GM12878 (cell line): ENCODE measurements at regions not wholly inside any gene's neighbourhood (a gene's known extent, or its start where the extent isn't known, plus 50 kb on each side); places are given as distances from the start of the nearest gene placed in this dataset.
A peak's percentile ranks its signal among the peaks of the same experiment; 100 is the strongest.

Experiments
- ATAC-seq: fragments of 200-7000 bp; cut with Tn5 transposase; 3 replicates; pipeline ENCODE4 v1.9.1; 2020; ENCODE audit warnings: mild to moderate bottlenecking, moderate library complexity
- BruUV-seq: library from RNA; stranded (reverse); fragments of 400-500 nt; replicated peaks from 2 replicates; lab custom pipeline; 2021; lab: Mats Ljungman, UMichigan
- CTCF ChIA-PET: fragments of 300-600 bp; sonication (Branson Sonifier 250); formaldehyde crosslinking; extraction: SDS; loops from one replicate; lab custom pipeline; 2021; ENCODE audit warnings: inconsistent platforms; lab: Yijun Ruan, JAX
- POLR2A ChIA-PET: fragments of 350-600 bp; formaldehyde crosslinking; extraction: SDS; loops from one replicate; lab custom pipeline; 2021; ENCODE audit warnings: inconsistent platforms; lab: Charles Lee
- RAD21 ChIA-PET: fragments of 300-600 bp; sonication (Branson Sonifier 250); formaldehyde crosslinking; loops from one replicate; lab custom pipeline; 2023; ENCODE audit warnings: antibody characterized with exemption; ENCODE audit not compliant: unreplicated experiment; lab: Charles Lee
- SMC1A ChIA-PET: fragments of 300-600 bp; sonication (Branson Sonifier 250); formaldehyde crosslinking; loops from one replicate; lab custom pipeline; 2023; ENCODE audit not compliant: unreplicated experiment, uncharacterized antibody; lab: Charles Lee
- DNase-seq: peaks from one replicate; pipeline ENCODE4 v3.0.0-alpha.2; 2011; ENCODE audit warnings: low read depth, low spot score
- FAIRE-seq: peaks from 3 replicates; lab custom pipeline; 2011; peaks lifted over from hg19 to GRCh38; lab: Jason Lieb, UNC
- H2AFZ ChIP-seq: 2 replicates; pipeline ENCODE4 v1.6.0; 2011; ENCODE audit warnings: low read depth, low read length, control low read depth; ENCODE audit not compliant: control insufficient read depth
- H3K27ac ChIP-seq: 2 replicates; pipeline ENCODE4 v1.5.1; 2011; ENCODE audit warnings: control low read depth; ENCODE audit not compliant: control insufficient read depth, insufficient read depth
- H3K27me3 ChIP-seq, 2 experiments: replicated peaks in 1 of 2; 2 replicates each; pipeline versions ENCODE4 v1.6.0 to v1.6.1; 2011; ENCODE audit warnings: low read length in 1 of 2; ENCODE audit not compliant: control insufficient read depth in 2 of 2, insufficient read depth in 2 of 2
- H3K36me3 ChIP-seq, 2 experiments: 2 replicates each; pipeline ENCODE4 v1.5.1; 2011; ENCODE audit warnings: low read length in 1 of 2; ENCODE audit not compliant: control insufficient read depth in 2 of 2, insufficient read depth in 2 of 2
- H3K4me1 ChIP-seq: 2 replicates; pipeline ENCODE4 v1.6.1; 2011; ENCODE audit warnings: mild to moderate bottlenecking, low read length, moderate library complexity, mixed read lengths; ENCODE audit not compliant: control insufficient read depth, insufficient read depth
- H3K4me2 ChIP-seq: 2 replicates; pipeline ENCODE4 v1.6.0; 2011; ENCODE audit warnings: control low read depth; ENCODE audit not compliant: control insufficient read depth, insufficient read depth
- H3K4me3 ChIP-seq: fragments of 200-600 bp; sonication (generic); 2 replicates; pipeline ENCODE4 v1.5.1; 2016
- H3K79me2 ChIP-seq: 2 replicates; pipeline ENCODE4 v1.6.0; 2011; ENCODE audit warnings: low read length; ENCODE audit not compliant: control insufficient read depth, insufficient read depth
- H3K9ac ChIP-seq: 2 replicates; pipeline ENCODE4 v1.8.0; 2011; ENCODE audit warnings: low read length, control low read depth, mixed read lengths; ENCODE audit not compliant: control insufficient read depth, insufficient read depth
- H3K9me3 ChIP-seq: replicated peaks from 3 replicates; pipeline ENCODE4 v1.5.1; 2011; ENCODE audit warnings: mild to moderate bottlenecking, low read length; ENCODE audit not compliant: control insufficient read depth, insufficient read depth
- H4K20me1 ChIP-seq: 2 replicates; pipeline ENCODE4 v1.6.0; 2011; ENCODE audit not compliant: control insufficient read depth, insufficient read depth
- BCL11A ChIP-seq: IDR thresholded peaks from 2 replicates; pipeline ENCODE4 v1.6.1; 2011; ENCODE audit warnings: low read depth, low read length
- CEBPB ChIP-seq, 2 experiments: fragments of 150-350 bp in 1 of 2; IDR thresholded peaks; 2 replicates each; pipeline ENCODE4 v1.6.1; 2012 to 2014; ENCODE audit warnings: low read depth in 2 of 2, low read length in 2 of 2, borderline replicate concordance in 1 of 2, inconsistent platforms in 1 of 2
- CHD2 ChIP-seq: IDR thresholded peaks from 2 replicates; pipeline ENCODE4 v1.6.1; 2011; ENCODE audit warnings: low read depth, low read length, improper control_type of control experiment, borderline replicate concordance
- HCFC1 ChIP-seq: fragments of 150-350 bp; IDR thresholded peaks from 2 replicates; pipeline ENCODE4 v1.6.1; 2014; ENCODE audit warnings: low read length
- IRF4 ChIP-seq: IDR thresholded peaks from 2 replicates; pipeline ENCODE4 v1.6.1; 2011; ENCODE audit warnings: low read depth, low read length
- LARP7 ChIP-seq: fragments of 450-650 bp; IDR thresholded peaks from 2 replicates; pipeline ENCODE4 v1.6.1; 2017; ENCODE audit warnings: mild to moderate bottlenecking
- MTA2 ChIP-seq: fragments of 450-650 bp; IDR thresholded peaks from 2 replicates; pipeline ENCODE4 v1.6.1; 2016; ENCODE audit warnings: low read depth, mild to moderate bottlenecking, moderate library complexity
- NBN ChIP-seq: fragments of 450-650 bp; IDR thresholded peaks from 2 replicates; pipeline ENCODE4 v1.6.1; 2016
- PKNOX1 ChIP-seq: fragments of 450-650 bp; IDR thresholded peaks from 2 replicates; pipeline ENCODE4 v1.6.1; 2016; ENCODE audit warnings: mild to moderate bottlenecking
- POU2F2 ChIP-seq: IDR thresholded peaks from 3 replicates; pipeline ENCODE4 v1.6.1; 2011; ENCODE audit warnings: low read depth, mild to moderate bottlenecking, low read length, borderline replicate concordance
- RAD21 ChIP-seq: IDR thresholded peaks from 2 replicates; pipeline ENCODE4 v1.6.1; 2011; ENCODE audit warnings: mild to moderate bottlenecking, low read depth, low read length, moderate library complexity; ENCODE audit not compliant: insufficient read depth
- RFX5 ChIP-seq: IDR thresholded peaks from 2 replicates; pipeline ENCODE4 v1.6.1; 2011; ENCODE audit warnings: low read depth, low read length, improper control_type of control experiment
- RUNX3 ChIP-seq: IDR thresholded peaks from 2 replicates; pipeline ENCODE4 v1.6.1; 2012; ENCODE audit warnings: low read length, inconsistent platforms
- SIX5 ChIP-seq: IDR thresholded peaks from 2 replicates; pipeline ENCODE4 v1.6.1; 2011; ENCODE audit warnings: mild to moderate bottlenecking, low read depth, low read length, moderate library complexity; ENCODE audit not compliant: severe bottlenecking
- SMARCA5 ChIP-seq: fragments of 450-650 bp; IDR thresholded peaks from 2 replicates; pipeline ENCODE4 v1.6.1; 2017; ENCODE audit warnings: mild to moderate bottlenecking
- STAT1 ChIP-seq: fragments of 450-650 bp; conservative IDR thresholded peaks from 2 replicates; pipeline ENCODE4 v1.6.1; 2014; ENCODE audit warnings: antibody characterized with exemption, mild to moderate bottlenecking
- STAT3 ChIP-seq: IDR thresholded peaks from 2 replicates; pipeline ENCODE4 v1.6.1; 2011; ENCODE audit warnings: low read depth, low read length, improper control_type of control experiment
- TCF7 ChIP-seq: IDR thresholded peaks from 2 replicates; pipeline ENCODE4 v1.6.1; 2014; ENCODE audit warnings: antibody characterized with exemption, borderline replicate concordance
- ZBTB4 ChIP-seq: fragments of 450-650 bp; formaldehyde crosslinking; IDR thresholded peaks from 2 replicates; pipeline ENCODE4 v1.4.0; 2022; ENCODE audit warnings: mild to moderate bottlenecking, moderate library complexity
- WGBS: methylation state at CpG from one replicate; pipeline ENCODE4 v1.1.6; 2016; ENCODE audit warnings: low lambda C conversion rate; ENCODE audit not compliant: insufficient replicate concordance, insufficient coverage; ENCODE audit errors: missing lambda C conversion rate; 5-methylcytosine and 5-hydroxymethylcytosine counted together
- in situ Hi-C: fragments of 300-500 bp; cut with MboI; formaldehyde crosslinking; loops from 9 replicates; pipeline ENCODE4 v1.14.3; 2018; ENCODE audit warnings: mixed read lengths
- intact Hi-C: fragments of 100-400 bp; cut with micrococcal nuclease; formaldehyde crosslinking; loops from one replicate; pipeline ENCODE4 v1.14.2; 2022; ENCODE audit not compliant: unreplicated experiment

GRCh38 chr16:85245307-85246172 is 133.3 kb upstream of the CIBAR2 start:
- Histone ChIP-seq H3K36me3 (no peaks in the 10 kb centered on the region), H4K20me1 (no peaks in the 10 kb centered on the region), H3K9me3 (no peaks in the 10 kb centered on the region), H3K27me3 (no peaks in the 10 kb centered on the region), H3K9ac (no peak overlapping the region), H3K4me1 (no peaks in the 10 kb centered on the region), H3K4me3 (no peak overlapping the region), H2AFZ (no peak overlapping the region), H3K4me2 (no peak overlapping the region), H3K27ac (no peak overlapping the region), H3K79me2 (no peaks in the 10 kb centered on the region)
- in situ Hi-C loops (no loop called here), intact Hi-C loops (loop anchor here (5.0 kb wide), 1 partner anchor 128 kb away; no protein-coding TSS in a partner anchor)
- DNase-seq = no peak
- BruUV-seq = no TSS peak
- peak; percentile 85 for ATAC-seq
- RAD21 ChIA-PET = interaction anchor here (0.6 to 1.5 kb wide), 6 partner anchors 8 to 131 kb away, joined by 3 to 8 read pairs (median 4); no protein-coding TSS in a partner anchor
- POLR2A ChIA-PET = no interaction called here
- CTCF ChIA-PET = interaction anchor here (0.5 to 7.5 kb wide), 34 partner anchors 7 to 448 kb away, joined by 3 to 36 read pairs (median 5); partner anchors contain the start of gene CIBAR2
- 9% methylated on average over 24 of the region's 24 CpGs for WGBS
- peak; percentile 98 for FAIRE-seq
- SMC1A ChIA-PET = interaction anchor here (0.6 to 2.1 kb wide), 8 partner anchors 13 to 133 kb away, joined by 3 to 8 read pairs (median 4); partner anchors contain the start of gene CIBAR2
- TF ChIP-seq PKNOX1 = no peak
- TF ChIP-seq MTA2 = 0 out of 2 replicates have a peak, but pooled peaks have one; percentile 27
- TF ChIP-seq LARP7 = 0 out of 2 replicates have a peak, but pooled peaks have one; percentile 18
- TF ChIP-seq STAT3 = no peak
- 0 out of 2 replicates have a peak, but pooled peaks have one; percentile 6 for TF ChIP-seq RUNX3
- no peak for TF ChIP-seq RFX5
- TF ChIP-seq POU2F2 = peak; percentile 17; the same call in 1 of the 3 replicates
- TF ChIP-seq TCF7 = no peak
- no peak for TF ChIP-seq ZBTB4 (CRISPR knock-in tag)
- no peak for TF ChIP-seq BCL11A
- TF ChIP-seq CEBPB (IDR thresholded peaks at IDR 0.05; ENCODE audit: borderline replicate concordance in 1 of 2, low read depth in 2 of 2, low read length in 2 of 2) = no peak
- peak; percentile 94 for TF ChIP-seq NBN
- no peak for TF ChIP-seq HCFC1
- TF ChIP-seq RAD21 = peak; percentile 71
- 0 out of 2 replicates have a peak, but pooled peaks have one; percentile 20 for TF ChIP-seq IRF4
- peak; percentile 35; the same call in 1 of the 2 replicates for TF ChIP-seq STAT1
- 0 out of 2 replicates have a peak, but pooled peaks have one; percentile 23 for TF ChIP-seq CHD2
- TF ChIP-seq SMARCA5 = 0 out of 2 replicates have a peak, but pooled peaks have one; percentile 49
- no peak for TF ChIP-seq SIX5
